ENCODE measurements at regions not wholly inside any gene's neighbourhood (a gene's known extent, or its start where the extent isn't known, plus 50 kb on each side); places are given as distances from the start of the nearest gene placed in this dataset.

GRCh38 chr10:78300526-78300925 is 266.9 kb downstream of the RPS24 start:
- ATAC-seq (ENCODE audit: low read depth) (no peak), DNase-seq (no peak)
- intact Hi-C loops (cut with micrococcal nuclease): loop anchor here (5.0 to 10.0 kb wide), 5 partner anchors 253 to 1907 kb away; partner anchors contain the start of gene ANXA11
- TF ChIP-seq EZH2 (IDR thresholded peaks at IDR 0.05; ENCODE audit: borderline replicate concordance, insufficient read depth, low read depth, low read length, poor library complexity, severe bottlenecking) (no peak), CTCF (IDR thresholded peaks at IDR 0.05) (no peak)
- Mint-ChIP-seq H3K27ac (peak overlapping the region; percentile 17), H3K4me3 (peak overlapping the region; percentile 42), H3K27me3 (no peaks in the 10 kb centered on the region), H3K4me1 (peaks cover 57% of the 10 kb centered on the region), H3K9me3 (ENCODE audit: insufficient read depth) (no peaks in the 10 kb centered on the region)
- H3K27ac ChIP-seq (ENCODE audit: low read length in 2 of 2): no peak overlapping the region
- no peak overlapping the region for H3K4me3 ChIP-seq (ENCODE audit: control extremely low read depth in 1 of 5, extremely low read depth in 1 of 5, insufficient read depth in 1 of 5, low read depth in 2 of 5, low read length in 4 of 5)
- H4K20me1 ChIP-seq (ENCODE audit: control insufficient read depth, insufficient read depth, low read length, poor library complexity, severe bottlenecking): no peaks in the 10 kb centered on the region
- peaks cover 0 to 7% (median 0%) of the 10 kb centered on the region in 3 donors for H3K9me3 ChIP-seq (ENCODE audit: control extremely low read depth in 1 of 3, control insufficient read depth in 2 of 3, insufficient read depth in 1 of 3, low read length in 2 of 3)
- WGBS (ENCODE audit: insufficient coverage): 100% methylated on average over 2 of the region's 2 CpGs
- no peaks in the 10 kb centered on the region for H3K27me3 ChIP-seq (replicated peaks in 1 of 4; ENCODE audit: control extremely low read depth in 1 of 4, control insufficient read depth in 3 of 4, insufficient read depth in 4 of 4, low read length in 3 of 4)
- H3K4me1 ChIP-seq (ENCODE audit: control insufficient read depth in 2 of 2, insufficient read depth in 2 of 2, low read length in 2 of 2): peaks cover 44 to 61% of the 10 kb centered on the region in 2 donors
- ChIA-PET POLR2A (no interaction called here), CTCF (interaction anchor here (1.1 kb wide), 1 partner anchor 895 kb away, joined by 3 read pairs; no protein-coding TSS in a partner anchor)
- H3K36me3 ChIP-seq (replicated peaks in 1 of 2; ENCODE audit: control extremely low read depth in 1 of 2, control insufficient read depth in 1 of 2, extremely low read depth in 1 of 2, insufficient read depth in 2 of 2, low read length in 1 of 2): no peaks in the 10 kb centered on the region
- no peaks in the 10 kb centered on the region for H3K79me2 ChIP-seq (ENCODE audit: control insufficient read depth, insufficient read depth, low read length)
- no peak overlapping the region for H3K4me2 ChIP-seq (replicated peaks; ENCODE audit: low read depth, low read length, poor library complexity, severe bottlenecking)
- no peak overlapping the region for H3K9ac ChIP-seq (ENCODE audit: low read length)
- H2AFZ ChIP-seq (ENCODE audit: insufficient read depth, low read depth, low read length, poor library complexity, severe bottlenecking): no peak overlapping the region

- H3K4me3 Mint-ChIP-seq: peak overlapping the region; percentile 46
- Histone ChIP-seq H3K27me3 (replicated peaks in 1 of 4; ENCODE audit: control extremely low read depth in 1 of 4, control insufficient read depth in 3 of 4, insufficient read depth in 4 of 4, low read length in 3 of 4) (no peaks in the 10 kb centered on the region), H3K4me2 (replicated peaks; ENCODE audit: low read depth, low read length, poor library complexity, severe bottlenecking) (no peak overlapping the region), H3K4me1 (ENCODE audit: control insufficient read depth in 2 of 2, insufficient read depth in 2 of 2, low read length in 2 of 2) (peaks cover 43 to 60% of the 10 kb centered on the region in 2 donors), H3K36me3 (replicated peaks in 1 of 2; ENCODE audit: control extremely low read depth in 1 of 2, control insufficient read depth in 1 of 2, extremely low read depth in 1 of 2, insufficient read depth in 2 of 2, low read length in 1 of 2) (no peaks in the 10 kb centered on the region), H3K79me2 (ENCODE audit: control insufficient read depth, insufficient read depth, low read length) (no peaks in the 10 kb centered on the region), H4K20me1 (ENCODE audit: control insufficient read depth, insufficient read depth, low read length, poor library complexity, severe bottlenecking) (no peaks in the 10 kb centered on the region), H3K4me3 (ENCODE audit: control extremely low read depth in 1 of 5, extremely low read depth in 1 of 5, insufficient read depth in 1 of 5, low read depth in 2 of 5, low read length in 4 of 5) (no peak overlapping the region), H3K9me3 (ENCODE audit: control extremely low read depth in 1 of 3, control insufficient read depth in 2 of 3, insufficient read depth in 1 of 3, low read length in 2 of 3) (peaks cover 0 to 7% (median 0%) of the 10 kb centered on the region in 3 donors), H2AFZ (ENCODE audit: insufficient read depth, low read depth, low read length, poor library complexity, severe bottlenecking) (no peak overlapping the region), H3K9ac (ENCODE audit: low read length) (no peak overlapping the region), H3K27ac (ENCODE audit: low read length in 2 of 2) (no peak overlapping the region)
- intact Hi-C loops (cut with micrococcal nuclease): loop anchor here (5.0 to 10.0 kb wide), 5 partner anchors 254 to 1906 kb away; partner anchors contain the start of gene ANXA11
- ChIA-PET CTCF (interaction anchor here (1.0 to 1.6 kb wide), 2 partner anchors 253 to 901 kb away, joined by 3 to 15 read pairs; no protein-coding TSS in a partner anchor), POLR2A (no interaction called here)
- DNase-seq (no peak), ATAC-seq (ENCODE audit: low read depth) (no peak)
- H3K27me3 Mint-ChIP-seq: no peaks in the 10 kb centered on the region
- 92% methylated on average over 10 of the region's 10 CpGs for WGBS (ENCODE audit: insufficient coverage)
- peaks cover 55% of the 10 kb centered on the region for H3K4me1 Mint-ChIP-seq
- TF ChIP-seq EZH2 (IDR thresholded peaks at IDR 0.05; ENCODE audit: borderline replicate concordance, insufficient read depth, low read depth, low read length, poor library complexity, severe bottlenecking): no peak
- TF ChIP-seq CTCF (IDR thresholded peaks at IDR 0.05): no peak
- H3K9me3 Mint-ChIP-seq (ENCODE audit: insufficient read depth): no peaks in the 10 kb centered on the region
- peak overlapping the region; percentile 98 for H3K27ac Mint-ChIP-seq
Observed at GRCh38 chr10:78301481-78301880, 267.8 kb downstream of the RPS24 start.
